ENCODE measurements at regions not wholly inside any gene's neighbourhood (a gene's known extent, or its start where the extent isn't known, plus 50 kb on each side); places are given as distances from the start of the nearest gene placed in this dataset.

- TF ChIP-seq, protein P1, sequence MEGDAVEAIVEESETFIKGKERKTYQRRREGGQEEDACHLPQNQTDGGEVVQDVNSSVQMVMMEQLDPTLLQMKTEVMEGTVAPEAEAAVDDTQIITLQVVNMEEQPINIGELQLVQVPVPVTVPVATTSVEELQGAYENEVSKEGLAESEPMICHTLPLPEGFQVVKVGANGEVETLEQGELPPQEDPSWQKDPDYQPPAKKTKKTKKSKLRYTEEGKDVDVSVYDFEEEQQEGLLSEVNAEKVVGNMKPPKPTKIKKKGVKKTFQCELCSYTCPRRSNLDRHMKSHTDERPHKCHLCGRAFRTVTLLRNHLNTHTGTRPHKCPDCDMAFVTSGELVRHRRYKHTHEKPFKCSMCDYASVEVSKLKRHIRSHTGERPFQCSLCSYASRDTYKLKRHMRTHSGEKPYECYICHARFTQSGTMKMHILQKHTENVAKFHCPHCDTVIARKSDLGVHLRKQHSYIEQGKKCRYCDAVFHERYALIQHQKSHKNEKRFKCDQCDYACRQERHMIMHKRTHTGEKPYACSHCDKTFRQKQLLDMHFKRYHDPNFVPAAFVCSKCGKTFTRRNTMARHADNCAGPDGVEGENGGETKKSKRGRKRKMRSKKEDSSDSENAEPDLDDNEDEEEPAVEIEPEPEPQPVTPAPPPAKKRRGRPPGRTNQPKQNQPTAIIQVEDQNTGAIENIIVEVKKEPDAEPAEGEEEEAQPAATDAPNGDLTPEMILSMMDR (optimal IDR thresholded peaks at IDR 0.05 in 1 of 3, IDR thresholded peaks at IDR 0.05 in 1 of 3, conservative IDR thresholded peaks at IDR 0.05 in 1 of 3; ENCODE audit: extremely low read depth in 1 of 3, insufficient read depth in 2 of 3, low read length in 3 of 3), result no peak
- no peak for TF ChIP-seq EZH2 (IDR thresholded peaks at IDR 0.05; ENCODE audit: low read length)
These were observed 451.5 kb upstream of the MAN1A1 start for GRCh38 chr6:119801056-119801455.

All from keratinocyte (primary cell).